ENCODE measurements at regions not wholly inside any gene's neighbourhood (a gene's known extent, or its start where the extent isn't known, plus 50 kb on each side); places are given as distances from the start of the nearest gene placed in this dataset.

- TF ChIP-seq, protein P1, sequence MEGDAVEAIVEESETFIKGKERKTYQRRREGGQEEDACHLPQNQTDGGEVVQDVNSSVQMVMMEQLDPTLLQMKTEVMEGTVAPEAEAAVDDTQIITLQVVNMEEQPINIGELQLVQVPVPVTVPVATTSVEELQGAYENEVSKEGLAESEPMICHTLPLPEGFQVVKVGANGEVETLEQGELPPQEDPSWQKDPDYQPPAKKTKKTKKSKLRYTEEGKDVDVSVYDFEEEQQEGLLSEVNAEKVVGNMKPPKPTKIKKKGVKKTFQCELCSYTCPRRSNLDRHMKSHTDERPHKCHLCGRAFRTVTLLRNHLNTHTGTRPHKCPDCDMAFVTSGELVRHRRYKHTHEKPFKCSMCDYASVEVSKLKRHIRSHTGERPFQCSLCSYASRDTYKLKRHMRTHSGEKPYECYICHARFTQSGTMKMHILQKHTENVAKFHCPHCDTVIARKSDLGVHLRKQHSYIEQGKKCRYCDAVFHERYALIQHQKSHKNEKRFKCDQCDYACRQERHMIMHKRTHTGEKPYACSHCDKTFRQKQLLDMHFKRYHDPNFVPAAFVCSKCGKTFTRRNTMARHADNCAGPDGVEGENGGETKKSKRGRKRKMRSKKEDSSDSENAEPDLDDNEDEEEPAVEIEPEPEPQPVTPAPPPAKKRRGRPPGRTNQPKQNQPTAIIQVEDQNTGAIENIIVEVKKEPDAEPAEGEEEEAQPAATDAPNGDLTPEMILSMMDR (IDR thresholded peaks at IDR 0.05; ENCODE audit: unreplicated experiment), result no peak
- Mint-ChIP-seq H3K36me3 (ENCODE audit: insufficient read depth) (peaks cover 4% of the 10 kb centered on the region), H3K27ac (no peak overlapping the region), H3K27me3 (no peaks in the 10 kb centered on the region), H3K4me3 (ENCODE audit: low read depth) (no peak overlapping the region), H3K9me3 (ENCODE audit: low read depth) (no peaks in the 10 kb centered on the region), H3K4me1 (ENCODE audit: low read depth) (peaks cover 14% of the 10 kb centered on the region)
- no peak for DNase-seq (ENCODE audit: low spot score, unreplicated experiment)
These were observed 82.1 kb downstream of the MPP7 start for GRCh38 chr10:28220811-28221210.

- Mint-ChIP-seq H3K27ac (no peak overlapping the region), H3K4me3 (ENCODE audit: low read depth) (no peak overlapping the region), H3K36me3 (ENCODE audit: insufficient read depth) (no peaks in the 10 kb centered on the region), H3K4me1 (ENCODE audit: low read depth) (peaks cover 28% of the 10 kb centered on the region), H3K9me3 (ENCODE audit: low read depth) (no peaks in the 10 kb centered on the region), H3K27me3 (no peaks in the 10 kb centered on the region)
- DNase-seq (ENCODE audit: low spot score, unreplicated experiment), result no peak
- TF ChIP-seq, protein P1 (IDR thresholded peaks at IDR 0.05; ENCODE audit: unreplicated experiment), result no peak
These were observed 83.6 kb downstream of the MPP7 start for GRCh38 chr10:28219251-28219650.

DNA sequence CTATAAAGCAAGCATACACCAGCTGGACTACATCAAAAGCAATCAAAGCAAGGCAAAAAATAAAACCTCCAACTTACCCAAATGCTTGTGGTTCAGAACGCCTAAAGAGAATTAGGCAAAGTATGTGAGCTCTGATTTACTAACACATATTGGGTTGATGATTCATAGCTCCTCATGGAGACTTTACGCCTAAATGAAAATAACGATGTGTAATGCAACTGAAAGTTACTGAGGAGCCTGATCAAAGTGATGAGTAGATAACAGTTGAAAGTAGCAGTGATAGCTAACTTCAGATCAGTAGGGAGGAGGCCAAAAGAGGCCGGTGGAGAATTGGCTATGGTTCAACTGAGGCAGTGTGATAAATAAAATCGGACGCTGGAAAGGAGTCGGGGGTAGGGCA, 85.0 kb downstream of the MPP7 start:
- peaks cover 30% of the 10 kb centered on the region for H3K4me1 Mint-ChIP-seq (ENCODE audit: low read depth)
- peaks cover 3% of the 10 kb centered on the region for H3K36me3 Mint-ChIP-seq (ENCODE audit: insufficient read depth)
- TF ChIP-seq, protein P1 (IDR thresholded peaks at IDR 0.05; ENCODE audit: unreplicated experiment), result no peak
- no peak overlapping the region for H3K27ac Mint-ChIP-seq
- DNase-seq (ENCODE audit: low spot score, unreplicated experiment), result no peak
- no peaks in the 10 kb centered on the region for H3K9me3 Mint-ChIP-seq (ENCODE audit: low read depth)
- H3K27me3 Mint-ChIP-seq, result no peaks in the 10 kb centered on the region
- H3K4me3 Mint-ChIP-seq (ENCODE audit: low read depth), result no peak overlapping the region

GRCh38 chr10:28215930-28216329, 86.9 kb downstream of the MPP7 start:
- Mint-ChIP-seq H3K36me3 (ENCODE audit: insufficient read depth) (peaks cover 3% of the 10 kb centered on the region), H3K27me3 (no peaks in the 10 kb centered on the region), H3K4me3 (ENCODE audit: low read depth) (no peak overlapping the region), H3K27ac (no peak overlapping the region), H3K4me1 (ENCODE audit: low read depth) (peaks cover 31% of the 10 kb centered on the region), H3K9me3 (ENCODE audit: low read depth) (no peaks in the 10 kb centered on the region)
- TF ChIP-seq, protein P1 (IDR thresholded peaks at IDR 0.05; ENCODE audit: unreplicated experiment), result no peak
- no peak for DNase-seq (ENCODE audit: low spot score, unreplicated experiment)

GRCh38 chr10:28214219-28214618, 88.6 kb downstream of the MPP7 start:
- Mint-ChIP-seq H3K36me3 (ENCODE audit: insufficient read depth) (peaks cover 5% of the 10 kb centered on the region), H3K9me3 (ENCODE audit: low read depth) (no peaks in the 10 kb centered on the region), H3K4me1 (ENCODE audit: low read depth) (peaks cover 30% of the 10 kb centered on the region), H3K27ac (peak overlapping the region; percentile 3), H3K4me3 (ENCODE audit: low read depth) (no peak overlapping the region), H3K27me3 (no peaks in the 10 kb centered on the region)
- DNase-seq (ENCODE audit: low spot score, unreplicated experiment), result no peak
- TF ChIP-seq, protein P1 (IDR thresholded peaks at IDR 0.05; ENCODE audit: unreplicated experiment), result no peak

Data from progenitor cell of endocrine pancreas (in vitro differentiated cells).